ENCODE measurements at regions not wholly inside any gene's neighbourhood (a gene's known extent, or its start where the extent isn't known, plus 50 kb on each side); places are given as distances from the start of the nearest gene placed in this dataset.

DNA sequence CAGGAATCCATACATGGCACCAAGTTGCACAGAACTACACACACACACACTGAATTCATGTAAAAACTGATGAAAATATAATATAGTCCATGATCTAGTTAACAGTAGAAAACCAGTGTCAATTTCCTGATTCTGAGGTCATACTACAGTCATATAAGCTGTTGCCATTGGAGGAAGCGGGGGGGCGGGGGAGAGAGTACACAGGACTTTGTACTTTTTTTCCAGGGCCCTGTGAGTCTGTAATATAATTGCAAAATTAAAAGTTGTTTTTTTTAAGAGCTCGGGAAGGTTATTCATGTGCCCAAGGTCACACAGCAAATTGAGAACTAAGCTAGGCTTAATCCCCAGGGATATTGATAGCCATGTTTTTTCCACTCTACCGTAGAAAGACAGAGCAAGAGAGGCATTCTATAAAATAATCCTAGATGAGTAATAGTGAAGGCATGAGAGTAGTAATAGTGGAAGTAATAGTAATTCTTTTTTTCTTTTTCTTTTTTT lies 312.3 kb downstream of the MN1 start:
- Histone ChIP-seq H3K36me3 (no peaks in the 10 kb centered on the region), H3K9me3 (no peaks in the 10 kb centered on the region), H3K27me3 (no peaks in the 10 kb centered on the region), H3K27ac (peak overlapping the region; percentile 15 to 28), H3K4me1 (peaks cover 5 to 10% of the 10 kb centered on the region in 2 donors), H3K4me3 (no peak overlapping the region)
- intact Hi-C loops (cut with DNase I): loop anchor here (2.0 kb wide), 1 partner anchor 68 kb away; no protein-coding TSS in a partner anchor
- no peak for TF ChIP-seq CTCF (IDR thresholded peaks at IDR 0.05)
- DNase-seq (ENCODE audit: low spot score in 2 of 2): no peak

DNA sequence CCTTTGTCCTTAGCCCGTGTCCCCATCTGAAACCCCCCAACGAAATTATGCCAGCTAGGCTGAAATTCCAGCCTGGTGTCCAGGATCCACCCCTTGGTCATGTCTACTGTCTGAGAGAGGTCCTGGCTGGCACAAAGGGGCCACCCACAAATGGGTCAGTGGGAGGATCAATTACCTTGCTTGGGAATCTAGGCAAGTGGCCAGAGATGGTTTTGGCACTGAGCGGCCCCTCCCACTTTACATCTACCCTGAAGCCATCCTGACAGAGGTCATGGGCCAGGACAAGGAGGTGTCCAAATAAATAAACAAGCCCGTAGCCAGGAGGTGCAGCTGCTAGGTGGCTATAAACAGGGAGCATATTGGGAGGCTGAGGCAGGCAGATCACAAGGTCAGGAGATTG lies 311.5 kb downstream of the MN1 start:
- H3K27me3 ChIP-seq: no peaks in the 10 kb centered on the region
- TF ChIP-seq CTCF (IDR thresholded peaks at IDR 0.05): no peak
- DNase-seq (ENCODE audit: low spot score in 2 of 2): no peak
- no peak overlapping the region for H3K27ac ChIP-seq
- no peaks in the 10 kb centered on the region for H3K36me3 ChIP-seq
- H3K9me3 ChIP-seq: no peaks in the 10 kb centered on the region
- peaks cover 5 to 10% of the 10 kb centered on the region in 2 donors for H3K4me1 ChIP-seq
- no peak overlapping the region for H3K4me3 ChIP-seq
- intact Hi-C loops (cut with DNase I): no loop called here

- Histone ChIP-seq H3K4me3 (no peak overlapping the region), H3K27ac (no peak overlapping the region), H3K4me1 (peaks cover 5 to 10% of the 10 kb centered on the region in 2 donors), H3K36me3 (no peaks in the 10 kb centered on the region), H3K9me3 (no peaks in the 10 kb centered on the region), H3K27me3 (no peaks in the 10 kb centered on the region)
- TF ChIP-seq CTCF (IDR thresholded peaks at IDR 0.05): no peak
- no peak for DNase-seq (ENCODE audit: low spot score in 2 of 2)
- intact Hi-C loops (cut with DNase I): no loop called here
Measured at GRCh38 chr22:27491888-27492287, 309.7 kb downstream of the MN1 start.

- intact Hi-C loops (cut with DNase I): no loop called here
- no peak for DNase-seq (ENCODE audit: low spot score in 2 of 2)
- H3K4me1 ChIP-seq: peaks cover 5 to 10% of the 10 kb centered on the region in 2 donors
Measured at GRCh38 chr22:27492566-27493201, 308.9 kb downstream of the MN1 start.

GRCh38 chr22:27493796-27494195 lies 307.8 kb downstream of the MN1 start:
- no peak for TF ChIP-seq CTCF (IDR thresholded peaks at IDR 0.05)
- intact Hi-C loops (cut with DNase I): no loop called here

More at GRCh38 chr22:27492566-27493201, 308.9 kb downstream of the MN1 start:
- Histone ChIP-seq H3K36me3 (no peaks in the 10 kb centered on the region), H3K27me3 (no peaks in the 10 kb centered on the region), H3K9me3 (no peaks in the 10 kb centered on the region), H3K27ac (no peak overlapping the region), H3K4me3 (no peak overlapping the region)
- no peak for TF ChIP-seq CTCF (IDR thresholded peaks at IDR 0.05)

More at GRCh38 chr22:27493796-27494195, 307.8 kb downstream of the MN1 start:
- DNase-seq (ENCODE audit: low spot score in 2 of 2): no peak
- H3K36me3 ChIP-seq: no peaks in the 10 kb centered on the region
- H3K4me1 ChIP-seq: peaks cover 3 to 5% of the 10 kb centered on the region in 2 donors
- H3K27ac ChIP-seq: no peak overlapping the region
- no peak overlapping the region for H3K4me3 ChIP-seq
- H3K9me3 ChIP-seq: no peaks in the 10 kb centered on the region
- no peaks in the 10 kb centered on the region for H3K27me3 ChIP-seq
